Peyer's patch (tissue), 4 donors: ENCODE measurements at regions not wholly inside any gene's neighbourhood (a gene's known extent, or its start where the extent isn't known, plus 50 kb on each side); places are given as distances from the start of the nearest gene placed in this dataset.

ENCODE experiments used
- DNase-seq, 3 donors: peaks; one replicate each; pipeline ENCODE4 v3.0.0-alpha.2; 2017 to 2019
- H3K27ac ChIP-seq, 4 donors: fragments of 200-600 bp; sonication (generic); one replicate each; pipeline ENCODE4 v1.5.1; 2016 to 2019
- H3K27me3 ChIP-seq, 2 donors: fragments of 200-600 bp; sonication (generic); one replicate each; pipeline ENCODE4 v1.5.1; 2019
- H3K36me3 ChIP-seq, 3 donors: fragments of 200-600 bp; sonication (generic); one replicate each; pipeline ENCODE4 v1.5.1; 2016 to 2019
- H3K4me1 ChIP-seq, 4 donors: fragments of 200-600 bp; sonication (generic); one replicate each; pipeline ENCODE4 v1.5.1; 2016 to 2019
- H3K4me3 ChIP-seq, 4 donors: fragments of 200-600 bp; sonication (generic); 1 replicate in 3 of 4; 2 replicates in 1 of 4; pipeline ENCODE4 v1.5.1; 2016 to 2019; ENCODE audit warnings: mild to moderate bottlenecking in 1 of 4
- H3K9me3 ChIP-seq, 4 donors: fragments of 200-600 bp; sonication (generic); one replicate each; pipeline ENCODE4 v1.5.1; 2016 to 2019; ENCODE audit warnings: mild to moderate bottlenecking in 1 of 4
- CTCF ChIP-seq, 6 experiments: fragments of 450-650 bp in 4 of 6; fragments of 200-600 bp in 2 of 6; sonication (generic) in 1 of 6; IDR thresholded peaks; one replicate each; pipeline ENCODE4 v1.5.1; 2017 to 2019; ENCODE audit warnings: antibody characterized with exemption in 6 of 6, mild to moderate bottlenecking in 3 of 6, moderate library complexity in 1 of 6
- POLR2A ChIP-seq, 2 donors: fragments of 450-650 bp; IDR thresholded peaks; one replicate each; pipeline ENCODE4 v1.5.1; 2017; ENCODE audit warnings: antibody characterized with exemption in 2 of 2, mild to moderate bottlenecking in 2 of 2, moderate library complexity in 2 of 2

DNA sequence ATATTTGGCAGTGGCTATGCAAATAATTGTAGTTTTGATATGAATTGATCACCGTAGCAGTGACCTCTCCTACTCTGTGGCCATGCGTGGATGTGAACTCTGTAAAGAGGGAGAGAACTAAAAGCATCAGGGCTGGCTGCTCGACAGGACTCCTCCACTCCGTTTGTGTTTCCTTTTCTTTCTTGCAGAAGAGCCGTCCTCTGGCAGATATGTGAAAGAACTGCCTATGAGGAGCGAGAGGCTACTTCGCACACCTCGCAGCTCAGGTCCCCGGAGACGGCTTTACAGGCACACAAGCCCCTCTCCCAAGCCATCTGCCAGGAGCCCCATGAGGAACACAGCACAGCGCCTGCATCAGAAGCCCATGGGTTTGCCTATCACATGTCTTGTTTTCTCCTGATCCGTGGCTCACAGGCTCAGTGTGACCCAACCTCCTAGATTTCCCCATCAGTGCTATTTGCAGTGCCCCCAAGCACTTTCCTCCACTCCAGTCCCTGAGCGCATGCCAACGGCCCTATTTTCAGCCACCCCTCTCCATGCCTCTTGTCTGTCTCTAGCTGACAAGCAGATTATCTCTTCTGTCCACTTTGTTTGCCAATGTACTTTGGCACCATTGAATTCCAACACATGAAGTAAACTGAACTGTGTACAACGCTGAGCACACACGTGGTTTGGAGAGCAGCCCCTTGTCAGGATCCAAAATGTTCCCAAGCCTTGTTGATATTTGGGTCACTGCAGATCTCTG, 164.3 kb upstream of the AKR1E2 start:
- TF ChIP-seq POLR2A (IDR thresholded peaks at IDR 0.05) (no peak), CTCF (IDR thresholded peaks at IDR 0.05) (peak in 1 of 6 experiments; percentile 17)
- no peak overlapping the region for H3K4me3 ChIP-seq
- DNase-seq = peak in 2 of 3 donors; percentile 57 to 59
- H3K4me1 ChIP-seq = peaks cover 0 to 33% (median 3%) of the 10 kb centered on the region in 4 donors
- no peaks in the 10 kb centered on the region for H3K36me3 ChIP-seq
- no peaks in the 10 kb centered on the region for H3K9me3 ChIP-seq
- H3K27me3 ChIP-seq = no peaks in the 10 kb centered on the region
- peak overlapping the region in 2 of 4 donors; percentile 87 for H3K27ac ChIP-seq

GRCh38 chr10:4658777-4659176, 167.2 kb upstream of the AKR1E2 start:
- H3K36me3 ChIP-seq = no peaks in the 10 kb centered on the region
- H3K4me1 ChIP-seq = peaks cover 0 to 23% (median 1%) of the 10 kb centered on the region in 4 donors
- no peak for TF ChIP-seq CTCF (IDR thresholded peaks at IDR 0.05)
- TF ChIP-seq POLR2A (IDR thresholded peaks at IDR 0.05) = no peak
- H3K27me3 ChIP-seq = no peaks in the 10 kb centered on the region
- no peaks in the 10 kb centered on the region for H3K9me3 ChIP-seq
- no peak for DNase-seq
- no peak overlapping the region for H3K4me3 ChIP-seq
- H3K27ac ChIP-seq = no peak overlapping the region

DNA sequence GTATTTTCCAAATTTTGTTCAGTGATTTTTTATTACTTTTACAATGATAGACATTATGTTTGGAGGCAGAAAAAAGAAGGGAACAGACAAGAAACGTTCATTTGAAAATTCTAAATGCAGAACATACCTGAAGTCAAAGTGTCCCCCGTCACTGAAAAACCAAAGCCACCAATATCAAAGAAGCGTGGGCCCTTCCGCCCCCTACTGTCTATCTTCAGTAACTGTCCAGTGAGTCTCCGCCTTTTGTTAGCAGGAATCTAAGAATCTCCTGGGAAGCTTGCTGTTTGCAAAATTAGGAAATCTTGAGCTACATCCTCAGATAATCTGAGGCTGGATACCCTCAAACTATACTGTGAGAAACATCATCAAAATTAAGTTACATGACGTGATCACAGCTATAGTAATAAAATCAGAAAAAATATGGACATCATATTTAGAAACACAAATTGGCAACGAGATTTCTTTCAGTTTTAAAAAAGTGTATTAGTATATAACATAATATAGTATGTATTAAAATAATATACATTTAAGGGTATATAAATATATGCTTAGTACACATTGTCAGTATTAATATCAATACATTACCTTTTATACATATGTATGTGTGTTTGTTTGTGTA, 169.3 kb upstream of the AKR1E2 start:
- DNase-seq = peak in 2 of 3 donors; percentile 41 to 74
- no peak overlapping the region for H3K27ac ChIP-seq
- no peak for TF ChIP-seq POLR2A (IDR thresholded peaks at IDR 0.05)
- peak; percentile 68 to 95 (median 88) for TF ChIP-seq CTCF (IDR thresholded peaks at IDR 0.05)
- H3K27me3 ChIP-seq = no peaks in the 10 kb centered on the region
- H3K9me3 ChIP-seq = no peaks in the 10 kb centered on the region
- peaks cover 0 to 7% (median 0%) of the 10 kb centered on the region in 4 donors for H3K4me1 ChIP-seq
- H3K36me3 ChIP-seq = no peaks in the 10 kb centered on the region
- H3K4me3 ChIP-seq = no peak overlapping the region

GRCh38 chr10:4655879-4656278, 170.1 kb upstream of the AKR1E2 start:
- Histone ChIP-seq H3K4me1 (no peaks in the 10 kb centered on the region), H3K36me3 (no peaks in the 10 kb centered on the region), H3K9me3 (no peaks in the 10 kb centered on the region), H3K27ac (no peak overlapping the region), H3K27me3 (no peaks in the 10 kb centered on the region), H3K4me3 (no peak overlapping the region)
- DNase-seq = no peak
- TF ChIP-seq CTCF (IDR thresholded peaks at IDR 0.05) = no peak

- Histone ChIP-seq H3K27ac (no peak overlapping the region), H3K4me3 (no peak overlapping the region), H3K9me3 (no peaks in the 10 kb centered on the region), H3K4me1 (no peaks in the 10 kb centered on the region), H3K27me3 (no peaks in the 10 kb centered on the region), H3K36me3 (no peaks in the 10 kb centered on the region)
- TF ChIP-seq POLR2A (IDR thresholded peaks at IDR 0.05) = no peak
- no peak for DNase-seq
Measured at GRCh38 chr10:4655406-4655805, 170.6 kb upstream of the AKR1E2 start.

- no peak for TF ChIP-seq POLR2A (IDR thresholded peaks at IDR 0.05)
- TF ChIP-seq CTCF (IDR thresholded peaks at IDR 0.05) = no peak
- Histone ChIP-seq H3K27ac (no peak overlapping the region), H3K9me3 (no peaks in the 10 kb centered on the region), H3K4me3 (no peak overlapping the region), H3K4me1 (no peaks in the 10 kb centered on the region), H3K27me3 (no peaks in the 10 kb centered on the region), H3K36me3 (no peaks in the 10 kb centered on the region)
- DNase-seq = no peak
Measured at GRCh38 chr10:4654496-4654895, 171.5 kb upstream of the AKR1E2 start.
